AG04450 (cell line): ENCODE measurements at regions not wholly inside any gene's neighbourhood (a gene's known extent, or its start where the extent isn't known, plus 50 kb on each side); places are given as distances from the start of the nearest gene placed in this dataset.

Experiments used
- CTCF ChIA-PET: fragments of 300-600, 350-600 bp; formaldehyde crosslinking; extraction: SDS; loops from one replicate; lab custom pipeline; 2022; ENCODE audit warnings: antibody characterized with exemption, inconsistent platforms; lab: Charles Lee
- POLR2A ChIA-PET: fragments of 350-600 bp; formaldehyde crosslinking; extraction: SDS; loops from one replicate; lab custom pipeline; 2021; ENCODE audit warnings: antibody characterized with exemption, inconsistent platforms; lab: Yijun Ruan, JAX
- DNase-seq: peaks from one replicate; pipeline ENCODE4 v3.0.0-alpha.2; 2011; ENCODE audit warnings: low read depth, low spot score
- H3K27ac ChIP-seq: one replicate; pipeline ENCODE4 v1.5.1; 2012; ENCODE audit warnings: low read depth, low read length, control low read depth
- H3K27me3 ChIP-seq: one replicate; pipeline ENCODE4 v1.6.0; 2012; ENCODE audit warnings: low read length; ENCODE audit not compliant: control insufficient read depth, insufficient read depth
- H3K4me3 ChIP-seq: 2 replicates; pipeline ENCODE4 v1.5.1; 2011; ENCODE audit warnings: mild to moderate bottlenecking, low read depth, low read length, control low read depth
- H3K9me3 ChIP-seq: 2 replicates; pipeline ENCODE4 v1.5.1; 2012; ENCODE audit warnings: low read length; ENCODE audit not compliant: control insufficient read depth, insufficient read depth
- CTCF ChIP-seq: IDR thresholded peaks from 2 replicates; pipeline ENCODE4 v1.5.1; 2011; ENCODE audit warnings: low read depth, low read length, control low read depth, inconsistent platforms

GRCh38 chr5:9865574-9865973 is 235.4 kb upstream of the TAS2R1 start:
- TF ChIP-seq CTCF: no peak
- H3K27ac ChIP-seq: no peak overlapping the region
- no peak for DNase-seq
- ChIA-PET POLR2A (no interaction called here), CTCF (no interaction called here)
- H3K4me3 ChIP-seq: no peak overlapping the region
- peaks cover 22% of the 10 kb centered on the region for H3K9me3 ChIP-seq
- H3K27me3 ChIP-seq: peaks cover 3% of the 10 kb centered on the region

- no peak for DNase-seq
- H3K4me3 ChIP-seq: no peak overlapping the region
- ChIA-PET CTCF (no interaction called here), POLR2A (no interaction called here)
- peaks cover 22% of the 10 kb centered on the region for H3K9me3 ChIP-seq
- TF ChIP-seq CTCF: no peak
- H3K27ac ChIP-seq: no peak overlapping the region
- peaks cover 3% of the 10 kb centered on the region for H3K27me3 ChIP-seq
Observed at GRCh38 chr5:9864791-9865190, 234.6 kb upstream of the TAS2R1 start.

- H3K27ac ChIP-seq: no peak overlapping the region
- no peak overlapping the region for H3K4me3 ChIP-seq
- H3K27me3 ChIP-seq: peaks cover 3% of the 10 kb centered on the region
- peaks cover 22% of the 10 kb centered on the region for H3K9me3 ChIP-seq
- no peak for DNase-seq
- ChIA-PET CTCF (no interaction called here), POLR2A (no interaction called here)
- no peak for TF ChIP-seq CTCF
Observed at GRCh38 chr5:9863486-9863885, 233.3 kb upstream of the TAS2R1 start.

- DNase-seq: no peak
- Histone ChIP-seq H3K27me3 (peaks cover 3% of the 10 kb centered on the region), H3K4me3 (no peak overlapping the region), H3K9me3 (peaks cover 15% of the 10 kb centered on the region), H3K27ac (no peak overlapping the region)
- CTCF ChIA-PET: no interaction called here
- POLR2A ChIA-PET: interaction anchor here (0.6 kb wide), 1 partner anchor 272 kb away, joined by 3 read pairs; no protein-coding TSS in a partner anchor
- no peak for TF ChIP-seq CTCF
Observed at GRCh38 chr5:9861666-9862256, 231.6 kb upstream of the TAS2R1 start.

- H3K27me3 ChIP-seq: peaks cover 3% of the 10 kb centered on the region
- H3K9me3 ChIP-seq: peaks cover 12% of the 10 kb centered on the region
- no peak for DNase-seq
- ChIA-PET POLR2A (no interaction called here), CTCF (no interaction called here)
- no peak overlapping the region for H3K4me3 ChIP-seq
- no peak overlapping the region for H3K27ac ChIP-seq
- no peak for TF ChIP-seq CTCF
Observed at GRCh38 chr5:9859808-9860207, 229.7 kb upstream of the TAS2R1 start.
